C4-2B (cell line): ENCODE measurements at regions not wholly inside any gene's neighbourhood (a gene's known extent, or its start where the extent isn't known, plus 50 kb on each side); places are given as distances from the start of the nearest gene placed in this dataset.

Experiments used
- ZFX ChIP-seq: fragments of 450-650 bp; IDR thresholded peaks from 2 replicates; pipeline ENCODE4 v1.6.1; 2017
- TF ChIP-seq, protein P1 (sequence below): fragments of 450-650 bp; conservative IDR thresholded peaks from 2 replicates; pipeline ENCODE4 v1.5.1; 2017; ENCODE audit warnings: mild to moderate bottlenecking

DNA sequence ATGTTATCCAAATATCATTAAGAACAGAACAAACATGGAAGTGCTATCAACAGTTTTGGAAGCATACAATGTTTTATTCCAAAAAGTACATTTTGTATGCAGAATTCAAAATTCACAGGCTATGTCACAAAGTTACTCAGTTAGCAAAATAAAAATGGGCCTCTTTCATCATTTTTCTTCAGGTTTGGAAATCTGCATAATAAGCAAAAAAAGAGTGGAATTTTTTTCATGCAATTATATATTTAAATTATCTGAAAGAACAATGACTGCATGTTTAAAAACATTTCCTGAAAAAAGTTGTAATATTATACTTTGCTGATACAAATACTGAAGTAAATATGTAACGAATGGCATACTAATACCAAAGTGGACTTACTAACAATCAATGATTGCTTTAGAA, 161.2 kb upstream of the MBL2 start:
- TF ChIP-seq, protein P1, sequence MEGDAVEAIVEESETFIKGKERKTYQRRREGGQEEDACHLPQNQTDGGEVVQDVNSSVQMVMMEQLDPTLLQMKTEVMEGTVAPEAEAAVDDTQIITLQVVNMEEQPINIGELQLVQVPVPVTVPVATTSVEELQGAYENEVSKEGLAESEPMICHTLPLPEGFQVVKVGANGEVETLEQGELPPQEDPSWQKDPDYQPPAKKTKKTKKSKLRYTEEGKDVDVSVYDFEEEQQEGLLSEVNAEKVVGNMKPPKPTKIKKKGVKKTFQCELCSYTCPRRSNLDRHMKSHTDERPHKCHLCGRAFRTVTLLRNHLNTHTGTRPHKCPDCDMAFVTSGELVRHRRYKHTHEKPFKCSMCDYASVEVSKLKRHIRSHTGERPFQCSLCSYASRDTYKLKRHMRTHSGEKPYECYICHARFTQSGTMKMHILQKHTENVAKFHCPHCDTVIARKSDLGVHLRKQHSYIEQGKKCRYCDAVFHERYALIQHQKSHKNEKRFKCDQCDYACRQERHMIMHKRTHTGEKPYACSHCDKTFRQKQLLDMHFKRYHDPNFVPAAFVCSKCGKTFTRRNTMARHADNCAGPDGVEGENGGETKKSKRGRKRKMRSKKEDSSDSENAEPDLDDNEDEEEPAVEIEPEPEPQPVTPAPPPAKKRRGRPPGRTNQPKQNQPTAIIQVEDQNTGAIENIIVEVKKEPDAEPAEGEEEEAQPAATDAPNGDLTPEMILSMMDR = no peak
- no peak for TF ChIP-seq ZFX
